Uterus (tissue), 3 donors: ENCODE measurements at regions not wholly inside any gene's neighbourhood (a gene's known extent, or its start where the extent isn't known, plus 50 kb on each side); places are given as distances from the start of the nearest gene placed in this dataset.

Source experiments
- DNase-seq, 2 donors: peaks; one replicate each; pipeline ENCODE4 v3.0.0-alpha.2; 2019 to 2020
- H3K27ac ChIP-seq, 2 donors: fragments of 200-600 bp; sonication (generic); 1 replicate in 1 of 2; 2 replicates in 1 of 2; pipeline ENCODE4 v1.5.1; 2016 to 2018
- H3K27me3 ChIP-seq, 2 donors: fragments of 200-600 bp; sonication (generic); one replicate each; pipeline ENCODE4 v1.5.1; 2018 to 2019; ENCODE audit warnings: control low read depth in 1 of 2
- H3K36me3 ChIP-seq, 2 donors: fragments of 200-600 bp; sonication (generic); one replicate each; pipeline ENCODE4 v1.5.1; 2019; ENCODE audit warnings: control low read depth in 1 of 2
- H3K4me1 ChIP-seq, 2 donors: fragments of 200-600 bp; sonication (generic); one replicate each; pipeline ENCODE4 v1.5.1; 2018 to 2019; ENCODE audit warnings: control low read depth in 1 of 2
- H3K4me3 ChIP-seq, 2 donors: fragments of 200-600 bp; sonication (generic); 1 replicate in 1 of 2; 2 replicates in 1 of 2; pipeline ENCODE4 v1.5.1; 2018 to 2019; ENCODE audit warnings: mild to moderate bottlenecking in 1 of 2
- H3K9me3 ChIP-seq, 2 donors: fragments of 200-600 bp; sonication (generic); one replicate each; pipeline ENCODE4 v1.5.1; 2019; ENCODE audit warnings: control low read depth in 1 of 2
- CTCF ChIP-seq, 4 experiments: fragments of 200-600 bp in 2 of 4; fragments of 450-650 bp in 2 of 4; sonication (generic) in 2 of 4; IDR thresholded peaks; one replicate each; pipeline ENCODE4 v1.5.1; 2016 to 2019; ENCODE audit warnings: antibody characterized with exemption in 4 of 4, mild to moderate bottlenecking in 2 of 4, moderate library complexity in 1 of 4
- POLR2A ChIP-seq, 2 donors: fragments of 450-650 bp; IDR thresholded peaks; one replicate each; pipeline ENCODE4 v1.6.1; 2016; ENCODE audit warnings: antibody characterized with exemption in 2 of 2, mild to moderate bottlenecking in 1 of 2, moderate library complexity in 1 of 2
- intact Hi-C: fragments of 100-400 bp; cut with DNase I; formaldehyde crosslinking; loops from one replicate; pipeline ENCODE4 v1.15.1; 2023; ENCODE audit warnings: low total_unique reads
- donor health status: DM: yes; HTN: yes; CAD: no.

- H3K4me3 ChIP-seq: no peak overlapping the region
- H3K27me3 ChIP-seq: no peaks in the 10 kb centered on the region
- intact Hi-C loops: no loop called here
- H3K27ac ChIP-seq: no peak overlapping the region
- TF ChIP-seq POLR2A (IDR thresholded peaks at IDR 0.05) (no peak), CTCF (IDR thresholded peaks at IDR 0.05) (no peak)
- no peaks in the 10 kb centered on the region for H3K4me1 ChIP-seq
- H3K9me3 ChIP-seq: no peaks in the 10 kb centered on the region
- DNase-seq: no peak
- no peaks in the 10 kb centered on the region for H3K36me3 ChIP-seq
Observed at GRCh38 chr1:181910905-181911304, 150.6 kb downstream of the ZNF648 start.

- Histone ChIP-seq H3K4me1 (no peaks in the 10 kb centered on the region), H3K27ac (no peak overlapping the region), H3K9me3 (no peaks in the 10 kb centered on the region), H3K27me3 (no peaks in the 10 kb centered on the region), H3K36me3 (no peaks in the 10 kb centered on the region), H3K4me3 (no peak overlapping the region)
- TF ChIP-seq POLR2A (IDR thresholded peaks at IDR 0.05): no peak
- no peak for TF ChIP-seq CTCF (IDR thresholded peaks at IDR 0.05)
- intact Hi-C loops: no loop called here
- DNase-seq: no peak
Observed at GRCh38 chr1:181909010-181909409, 152.5 kb downstream of the ZNF648 start.

GRCh38 chr1:181906631-181907030, 154.9 kb downstream of the ZNF648 start:
- H3K27me3 ChIP-seq: no peaks in the 10 kb centered on the region
- H3K4me1 ChIP-seq: no peaks in the 10 kb centered on the region
- no peak for DNase-seq
- H3K9me3 ChIP-seq: no peaks in the 10 kb centered on the region
- intact Hi-C loops: no loop called here
- no peaks in the 10 kb centered on the region for H3K36me3 ChIP-seq
- no peak overlapping the region for H3K27ac ChIP-seq
- H3K4me3 ChIP-seq: no peak overlapping the region
- TF ChIP-seq CTCF (IDR thresholded peaks at IDR 0.05): no peak
- TF ChIP-seq POLR2A (IDR thresholded peaks at IDR 0.05): no peak

GRCh38 chr1:181905944-181906597, 155.4 kb downstream of the ZNF648 start:
- Histone ChIP-seq H3K4me3 (no peak overlapping the region), H3K27me3 (no peaks in the 10 kb centered on the region), H3K4me1 (no peaks in the 10 kb centered on the region), H3K36me3 (no peaks in the 10 kb centered on the region), H3K9me3 (no peaks in the 10 kb centered on the region), H3K27ac (no peak overlapping the region)
- intact Hi-C loops: no loop called here
- DNase-seq: no peak
- TF ChIP-seq POLR2A (IDR thresholded peaks at IDR 0.05) (no peak), CTCF (IDR thresholded peaks at IDR 0.05) (no peak)

- TF ChIP-seq POLR2A (IDR thresholded peaks at IDR 0.05): no peak
- no peak for TF ChIP-seq CTCF (IDR thresholded peaks at IDR 0.05)
- H3K27me3 ChIP-seq: no peaks in the 10 kb centered on the region
- H3K27ac ChIP-seq: no peak overlapping the region
- no peaks in the 10 kb centered on the region for H3K36me3 ChIP-seq
- H3K9me3 ChIP-seq: no peaks in the 10 kb centered on the region
- H3K4me3 ChIP-seq: no peak overlapping the region
- no peak for DNase-seq
- no peaks in the 10 kb centered on the region for H3K4me1 ChIP-seq
- intact Hi-C loops: no loop called here
Observed at GRCh38 chr1:181898773-181899172, 162.7 kb downstream of the ZNF648 start.
